OCI-LY1 (cell line): ENCODE measurements at regions not wholly inside any gene's neighbourhood (a gene's known extent, or its start where the extent isn't known, plus 50 kb on each side); places are given as distances from the start of the nearest gene placed in this dataset.

ENCODE experiments used
- CTCF ChIP-seq: fragments of 200-600 bp; sonication (generic), shearing (Covaris generic); IDR thresholded peaks from 2 replicates; pipeline ENCODE4 v1.5.1; 2017; ENCODE audit warnings: mild to moderate bottlenecking, antibody characterized with exemption, low read length, moderate library complexity, mixed read lengths
- EZH2 ChIP-seq: fragments of 200-600 bp; sonication (generic), shearing (Covaris generic); IDR thresholded peaks from 2 replicates; pipeline ENCODE4 v1.8.0; 2017; ENCODE audit warnings: borderline replicate concordance, mixed run types, mild to moderate bottlenecking, antibody characterized with exemption, low read length, moderate library complexity, mixed read lengths

- TF ChIP-seq CTCF (no peak), EZH2 (no peak)
Measured at GRCh38 chr2:128622955-128623620, 304.4 kb upstream of the HS6ST1 start.
